ENCODE measurements at regions not wholly inside any gene's neighbourhood (a gene's known extent, or its start where the extent isn't known, plus 50 kb on each side); places are given as distances from the start of the nearest gene placed in this dataset.
"Not testable (repeated sequence)": the region's sequence is repeated elsewhere in the genome, so short reads cannot be mapped to it uniquely, and the experiment has no call there.

- DNase-seq (ENCODE audit: low read depth) = no peak
Measured at GRCh38 chr2:35116151-35116550, 1239.4 kb upstream of the CRIM1 start.

GRCh38 chr2:35114765-35115164 lies 1240.8 kb upstream of the CRIM1 start:
- DNase-seq (ENCODE audit: low read depth) = no peak

DNA sequence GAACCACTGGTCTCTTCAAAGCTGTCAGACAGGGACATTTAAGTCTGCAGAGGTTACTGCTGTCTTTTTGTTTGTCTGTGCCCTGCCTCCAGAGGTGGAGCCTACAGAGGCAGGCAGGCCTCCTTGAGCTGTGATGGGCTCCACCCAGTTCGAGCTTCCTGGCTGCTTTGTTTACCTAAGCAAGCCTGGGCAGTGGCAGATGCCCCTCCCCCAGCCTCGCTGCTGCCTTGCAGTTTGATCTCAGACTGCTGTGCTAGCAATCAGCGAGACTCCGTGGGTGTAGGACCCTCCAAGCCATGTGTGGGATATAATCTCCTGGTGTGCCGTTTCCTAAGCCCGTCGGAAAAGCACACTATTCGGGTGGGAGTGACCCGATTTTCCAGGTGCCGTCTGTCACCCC lies 1243.2 kb upstream of the CRIM1 start:
- not testable (repeated sequence) for DNase-seq (ENCODE audit: low read depth)

GRCh38 chr2:35104309-35104708 lies 1251.3 kb upstream of the CRIM1 start:
- no peak for DNase-seq (ENCODE audit: low read depth)

DNA sequence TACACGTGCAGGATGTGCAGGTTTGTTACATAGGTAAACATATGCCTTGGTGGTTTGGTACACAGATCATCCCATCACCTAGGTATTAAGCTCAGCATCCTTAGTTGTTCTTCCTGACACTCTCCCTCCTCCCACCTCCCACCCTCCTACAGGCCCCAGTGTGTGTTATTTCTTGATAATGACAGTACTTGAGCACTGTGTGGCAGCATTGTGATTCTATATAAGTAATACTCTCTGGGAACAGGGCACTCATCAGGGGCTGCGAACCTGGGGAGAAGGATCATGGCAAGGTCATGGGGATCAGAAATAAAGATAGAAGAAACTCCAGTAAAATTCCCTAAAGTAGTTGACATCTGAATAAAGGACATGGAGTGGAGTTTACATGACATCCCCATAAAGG lies 1256.2 kb upstream of the CRIM1 start:
- DNase-seq (ENCODE audit: low read depth) = no peak

DNA sequence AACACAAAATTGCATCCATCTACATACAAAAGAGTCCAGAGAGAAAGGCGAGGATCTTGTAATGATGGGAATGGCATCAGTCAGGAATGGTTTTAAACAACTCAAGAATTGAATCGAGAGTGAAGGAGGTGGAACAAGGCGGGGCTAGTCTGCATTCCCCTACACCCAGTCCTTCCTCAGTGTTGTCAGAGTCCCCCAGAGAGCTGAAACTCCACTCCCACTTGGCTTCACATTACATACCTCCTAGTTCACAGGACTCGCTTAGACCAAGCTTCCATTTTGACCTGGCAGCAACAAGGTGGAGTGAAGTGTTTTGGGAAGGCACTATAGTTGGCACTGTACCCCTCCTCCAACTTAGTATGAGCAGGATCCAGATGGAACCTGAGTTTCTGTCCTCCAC lies 1273.5 kb upstream of the CRIM1 start:
- DNase-seq (ENCODE audit: low read depth) = no peak

DNA sequence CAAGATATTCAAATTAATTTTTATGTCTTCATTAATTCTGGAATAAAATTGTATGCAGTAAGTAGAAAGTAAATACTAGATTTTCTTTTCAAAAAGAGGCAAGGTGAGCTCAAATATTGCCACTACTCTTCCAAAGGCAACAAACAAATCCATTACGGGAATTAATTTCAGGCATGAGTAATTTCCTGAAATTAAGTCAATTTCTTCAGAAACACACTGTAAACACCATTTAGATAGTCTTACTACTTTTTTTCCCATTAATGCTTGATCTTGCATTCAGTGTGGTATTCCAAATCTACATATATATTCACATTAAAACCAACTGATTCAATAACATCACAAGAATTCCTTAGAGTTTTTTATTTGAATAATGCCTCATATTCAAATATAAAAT lies 1274.0 kb upstream of the CRIM1 start:
- DNase-seq (ENCODE audit: low read depth) = no peak

- no peak for DNase-seq (ENCODE audit: low read depth)
Measured at GRCh38 chr2:35081001-35081621, 1274.5 kb upstream of the CRIM1 start.

DNA sequence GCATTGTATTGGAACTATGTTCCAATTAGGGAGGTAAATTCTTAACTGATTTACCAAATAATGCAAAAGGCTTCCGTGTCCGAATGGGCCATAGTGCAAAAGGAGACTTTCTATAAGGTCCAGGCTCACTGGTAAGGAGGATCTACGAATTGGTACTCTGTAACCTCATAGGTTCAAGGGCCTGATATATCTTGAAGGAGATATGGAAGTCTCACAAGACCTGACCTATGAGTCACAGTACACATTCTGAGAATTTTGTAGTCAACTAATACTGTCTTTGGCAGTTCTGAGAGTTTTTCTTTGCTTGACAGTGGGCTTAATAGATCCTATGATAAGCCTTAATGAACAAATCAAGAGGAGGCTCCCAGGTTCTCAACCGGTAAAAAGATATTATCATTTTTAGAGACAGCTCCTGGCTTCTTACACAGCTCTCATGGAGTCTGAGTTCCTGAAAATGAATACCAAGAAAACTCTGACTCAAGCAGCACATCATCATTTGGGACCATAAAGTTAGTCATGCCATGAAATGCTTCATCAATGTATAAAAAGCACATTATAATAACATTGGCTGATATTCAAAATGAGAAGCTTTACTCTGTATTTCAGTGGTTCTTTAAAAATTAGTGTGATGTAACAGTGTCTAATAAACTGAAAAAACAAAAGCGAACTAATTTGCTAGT lies 1275.2 kb upstream of the CRIM1 start:
- DNase-seq (ENCODE audit: low read depth) = no peak

DNA sequence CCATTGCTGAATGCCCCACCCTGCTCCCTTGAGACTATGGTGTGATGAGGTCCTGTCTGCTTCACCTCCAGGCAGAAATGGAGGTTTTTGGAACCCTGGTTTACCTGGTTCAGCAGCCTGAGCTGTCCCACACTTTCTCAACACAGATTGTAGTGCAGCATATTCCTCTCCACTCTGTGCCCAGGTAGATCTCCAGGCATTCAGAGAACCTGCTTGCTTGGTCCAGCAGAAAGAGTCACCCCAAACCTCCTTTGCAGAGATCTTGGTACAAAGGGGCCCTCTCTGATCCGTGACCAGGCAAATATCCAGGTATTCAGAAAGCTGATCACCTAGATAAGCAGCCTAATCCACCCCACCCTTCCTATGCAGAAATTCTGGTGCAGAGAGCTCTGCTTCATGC lies 1288.2 kb upstream of the CRIM1 start:
- DNase-seq (ENCODE audit: low read depth) = no peak

DNA sequence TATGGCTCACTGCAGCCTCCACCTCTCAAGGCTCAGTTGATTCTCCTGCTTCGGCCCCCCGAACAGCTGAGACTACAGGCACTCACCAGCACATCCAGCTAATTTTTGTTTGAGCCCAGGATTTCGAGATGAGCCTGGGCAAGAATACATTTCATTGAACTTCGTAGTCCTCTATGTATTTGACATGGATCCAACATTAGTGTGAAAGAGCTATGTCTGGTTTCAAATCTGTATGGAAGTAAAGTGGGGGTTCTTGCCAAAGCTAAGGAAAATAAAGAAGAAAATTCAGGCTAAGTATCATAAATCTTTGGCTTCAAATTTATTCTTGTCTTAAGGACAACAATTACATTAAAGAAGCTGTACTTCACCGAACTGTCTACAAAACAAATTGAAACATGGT lies 1291.7 kb upstream of the CRIM1 start:
- DNase-seq (ENCODE audit: low read depth) = no peak

- no peak for DNase-seq (ENCODE audit: low read depth)
Measured at GRCh38 chr2:35035883-35036282, 1319.7 kb upstream of the CRIM1 start.

GRCh38 chr2:35033748-35034147 lies 1321.8 kb upstream of the CRIM1 start:
- DNase-seq (ENCODE audit: low read depth) = no peak

DNA sequence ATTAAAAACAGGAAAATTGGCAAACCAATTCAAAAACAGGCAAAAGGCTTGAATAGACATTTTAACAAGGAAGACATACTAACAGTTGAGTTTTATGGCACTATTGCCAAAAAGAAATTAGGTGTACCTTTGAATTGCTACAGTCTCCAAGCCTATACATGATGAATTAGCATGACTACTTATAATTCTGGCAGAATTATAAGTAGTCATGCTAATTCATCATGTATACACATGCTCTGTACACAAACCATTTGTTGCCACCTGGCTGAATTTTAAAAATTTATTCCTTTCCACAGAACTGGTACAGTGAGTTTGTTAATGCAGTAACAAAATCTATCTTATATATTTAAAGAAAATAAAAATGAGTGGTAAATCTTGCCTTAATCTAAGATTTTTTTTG lies 1332.0 kb upstream of the CRIM1 start:
- DNase-seq (ENCODE audit: low read depth) = no peak

DNA sequence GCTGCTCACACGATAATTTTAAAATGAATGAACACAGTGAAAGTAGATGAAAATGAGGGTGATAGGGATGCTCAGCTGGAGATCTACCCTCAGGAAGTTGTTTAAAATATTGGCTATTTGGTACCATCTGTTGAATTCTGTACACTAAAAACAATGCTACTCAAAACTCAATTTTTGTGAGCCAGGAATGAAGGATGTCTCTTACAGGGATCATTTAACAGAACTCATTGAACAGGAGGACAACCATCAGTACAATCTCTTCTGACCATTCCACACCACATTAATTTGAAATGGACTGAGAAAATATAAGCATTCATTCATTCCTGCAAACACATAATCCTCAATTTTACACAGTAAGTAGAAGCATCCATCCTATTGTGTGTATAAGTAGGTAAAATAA lies 1355.1 kb upstream of the CRIM1 start:
- DNase-seq (ENCODE audit: low read depth) = no peak

GRCh38 chr2:34998741-34999140 lies 1356.8 kb upstream of the CRIM1 start:
- DNase-seq (ENCODE audit: low read depth) = no peak

- no peak for DNase-seq (ENCODE audit: low read depth)
Measured at GRCh38 chr2:34997779-34998178, 1357.8 kb upstream of the CRIM1 start.

- DNase-seq (ENCODE audit: low read depth) = no peak
Measured at GRCh38 chr2:34995196-34995595, 1360.4 kb upstream of the CRIM1 start.

- no peak for DNase-seq (ENCODE audit: low read depth)
Measured at GRCh38 chr2:34991508-34992274, 1363.9 kb upstream of the CRIM1 start.

- DNase-seq (ENCODE audit: low read depth) = no peak
Measured at GRCh38 chr2:34985474-34985873, 1370.1 kb upstream of the CRIM1 start.

DNA sequence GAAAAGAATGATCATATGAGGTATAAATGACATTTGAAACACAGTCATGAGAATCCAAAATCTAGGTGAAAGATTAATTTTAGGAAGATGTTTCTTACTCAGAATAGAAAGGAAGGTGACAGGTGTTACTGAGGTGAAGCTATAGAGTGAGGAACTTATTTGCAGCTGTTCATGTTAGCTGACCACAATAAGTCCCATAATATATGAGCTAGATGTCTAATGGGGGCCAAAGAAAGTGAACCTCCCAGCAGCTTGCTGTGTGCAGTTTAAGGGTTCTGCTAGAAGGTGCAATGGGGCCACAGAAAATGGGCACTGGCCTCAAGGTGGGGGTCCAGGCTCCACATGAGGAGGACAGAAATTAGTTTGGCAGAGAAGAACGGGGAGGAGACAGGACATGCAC lies 1374.9 kb upstream of the CRIM1 start:
- DNase-seq (ENCODE audit: low read depth) = no peak

GRCh38 chr2:34979148-34979547 lies 1376.4 kb upstream of the CRIM1 start:
- no peak for DNase-seq (ENCODE audit: low read depth)

- no peak for DNase-seq (ENCODE audit: low read depth)
Measured at GRCh38 chr2:34961822-34962221, 1362.7 kb upstream of the FAM98A start.

Data from GM04504 (cell line).